Loucy (cell line): ENCODE measurements at regions not wholly inside any gene's neighbourhood (a gene's known extent, or its start where the extent isn't known, plus 50 kb on each side); places are given as distances from the start of the nearest gene placed in this dataset.

Source experiments
- H2AFZ ChIP-seq: fragments of 200-600 bp; sonication (generic); 2 replicates; pipeline ENCODE4 v1.6.0; 2016; ENCODE audit warnings: antibody characterized with exemption, mild to moderate bottlenecking, low read length, moderate library complexity
- H3F3A ChIP-seq: fragments of 200-600 bp; 2 replicates; pipeline ENCODE4 v1.6.0; 2016; ENCODE audit warnings: antibody characterized with exemption, low read depth, mild to moderate bottlenecking
- H3K27me3 ChIP-seq: fragments of 200-600 bp; sonication (generic); 2 replicates; pipeline ENCODE4 v1.6.1; 2014; ENCODE audit warnings: low read length, mild to moderate bottlenecking; ENCODE audit not compliant: insufficient read depth, poor library complexity, severe bottlenecking
- H3K36me3 ChIP-seq: fragments of 200-600 bp; sonication (generic); 2 replicates; pipeline ENCODE4 v1.6.1; 2016; ENCODE audit warnings: low read length; ENCODE audit not compliant: insufficient read depth
- H3K4me1 ChIP-seq: fragments of 200-600 bp; sonication (generic); 2 replicates; pipeline ENCODE4 v1.5.1; 2014; ENCODE audit warnings: low read length, mild to moderate bottlenecking; ENCODE audit not compliant: insufficient read depth, poor library complexity, severe bottlenecking
- H3K4me2 ChIP-seq: fragments of 200-600 bp; sonication (generic); 2 replicates; pipeline ENCODE4 v1.6.0; 2014; ENCODE audit warnings: antibody characterized with exemption, low read length, low read depth, mild to moderate bottlenecking; ENCODE audit not compliant: poor library complexity, severe bottlenecking
- H3K4me3 ChIP-seq: fragments of 200-600 bp; sonication (generic); 2 replicates; pipeline ENCODE4 v1.5.1; 2014; ENCODE audit warnings: low read length, mild to moderate bottlenecking, mixed read lengths; ENCODE audit not compliant: poor library complexity, severe bottlenecking
- H3K79me2 ChIP-seq: fragments of 200-600 bp; sonication (generic); 2 replicates; pipeline ENCODE4 v1.6.1; 2014; ENCODE audit warnings: low read length; ENCODE audit not compliant: insufficient read depth
- H3K9ac ChIP-seq: fragments of 200-600 bp; sonication (generic); 2 replicates; pipeline ENCODE4 v1.6.0; 2014; ENCODE audit warnings: mild to moderate bottlenecking, low read depth, low read length, moderate library complexity; ENCODE audit not compliant: poor library complexity, severe bottlenecking
- H3K9me2 ChIP-seq: fragments of 200-600 bp; sonication (generic); replicated peaks from 2 replicates; pipeline ENCODE4 v1.6.1; 2016; ENCODE audit warnings: low read depth, low read length, mixed read lengths
- H3K9me3 ChIP-seq: fragments of 200-600 bp; sonication (generic); 2 replicates; pipeline ENCODE4 v1.6.1; 2014; ENCODE audit warnings: mild to moderate bottlenecking, antibody characterized with exemption, low read length, low read depth; ENCODE audit not compliant: insufficient read depth
- H4K20me1 ChIP-seq: fragments of 200-600 bp; sonication (generic); 2 replicates; pipeline ENCODE4 v1.6.0; 2014; ENCODE audit warnings: antibody characterized with exemption, low read length, mild to moderate bottlenecking; ENCODE audit not compliant: insufficient read depth, poor library complexity, severe bottlenecking
- CTCF ChIP-seq: fragments of 200-600 bp; sonication (generic); conservative IDR thresholded peaks from 2 replicates; pipeline ENCODE4 v1.5.1; 2014; ENCODE audit warnings: mild to moderate bottlenecking, antibody characterized with exemption, low read length
- EZH2phosphoT487 ChIP-seq: fragments of 200-600 bp; IDR thresholded peaks from 2 replicates; pipeline ENCODE4 v1.6.1; 2018; ENCODE audit warnings: antibody characterized with exemption, mild to moderate bottlenecking, moderate library complexity, borderline replicate concordance

- Histone ChIP-seq H2AFZ (no peak overlapping the region), H3K9me3 (no peaks in the 10 kb centered on the region), H3K9ac (no peak overlapping the region), H3K36me3 (no peaks in the 10 kb centered on the region), H3K4me2 (no peak overlapping the region), H3F3A (no peaks in the 10 kb centered on the region), H4K20me1 (no peaks in the 10 kb centered on the region), H3K79me2 (no peaks in the 10 kb centered on the region), H3K9me2 (no peaks in the 10 kb centered on the region), H3K4me1 (no peaks in the 10 kb centered on the region), H3K27me3 (no peaks in the 10 kb centered on the region), H3K4me3 (no peak overlapping the region)
- TF ChIP-seq EZH2phosphoT487 (no peak), CTCF (no peak)
Observed at GRCh38 chr13:76472916-76473315, 413.3 kb downstream of the KCTD12 start.

- H3K9ac ChIP-seq, result no peak overlapping the region
- H3K79me2 ChIP-seq, result no peaks in the 10 kb centered on the region
- no peak overlapping the region for H2AFZ ChIP-seq
- no peaks in the 10 kb centered on the region for H3K9me3 ChIP-seq
- H3K27me3 ChIP-seq, result no peaks in the 10 kb centered on the region
- H3K36me3 ChIP-seq, result no peaks in the 10 kb centered on the region
- no peak for TF ChIP-seq EZH2phosphoT487
- TF ChIP-seq CTCF, result no peak
- H3K9me2 ChIP-seq, result no peaks in the 10 kb centered on the region
- H4K20me1 ChIP-seq, result no peaks in the 10 kb centered on the region
- no peak overlapping the region for H3K4me2 ChIP-seq
- no peaks in the 10 kb centered on the region for H3F3A ChIP-seq
- H3K4me3 ChIP-seq, result no peak overlapping the region
- peaks cover 2% of the 10 kb centered on the region for H3K4me1 ChIP-seq
Observed at GRCh38 chr13:76471486-76471885, 414.7 kb downstream of the KCTD12 start.

- H3K4me2 ChIP-seq, result no peak overlapping the region
- H4K20me1 ChIP-seq, result no peaks in the 10 kb centered on the region
- H3K9me3 ChIP-seq, result no peaks in the 10 kb centered on the region
- no peaks in the 10 kb centered on the region for H3K36me3 ChIP-seq
- H2AFZ ChIP-seq, result no peak overlapping the region
- no peaks in the 10 kb centered on the region for H3K79me2 ChIP-seq
- no peaks in the 10 kb centered on the region for H3F3A ChIP-seq
- H3K4me3 ChIP-seq, result no peak overlapping the region
- H3K9ac ChIP-seq, result no peak overlapping the region
- TF ChIP-seq EZH2phosphoT487, result no peak
- TF ChIP-seq CTCF, result no peak
- peaks cover 7% of the 10 kb centered on the region for H3K4me1 ChIP-seq
- no peaks in the 10 kb centered on the region for H3K9me2 ChIP-seq
- H3K27me3 ChIP-seq, result no peaks in the 10 kb centered on the region
Observed at GRCh38 chr13:76470991-76471390, 415.2 kb downstream of the KCTD12 start.
